HepG2 (cell line): ENCODE measurements at regions not wholly inside any gene's neighbourhood (a gene's known extent, or its start where the extent isn't known, plus 50 kb on each side); places are given as distances from the start of the nearest gene placed in this dataset.

ENCODE experiments used
- ATAC-seq: fragments of 200-7000 bp; cut with Tn5 transposase; 3 replicates; pipeline ENCODE4 v1.9.1; 2020; ENCODE audit warnings: mild to moderate bottlenecking, moderate library complexity
- BruUV-seq: library from RNA; stranded (reverse); fragments of 400-500 nt; replicated peaks from 2 replicates; lab custom pipeline; 2021; lab: Mats Ljungman, UMichigan
- CTCF ChIA-PET: fragments of 300-600 bp; formaldehyde crosslinking; extraction: SDS; loops from one replicate; lab custom pipeline; 2021; ENCODE audit warnings: low total read pairs, inconsistent platforms, low intra/inter-chr PET ratio; lab: Yijun Ruan, JAX
- POLR2A ChIA-PET: fragments of 350-600 bp; sonication (Branson Sonifier 250); formaldehyde crosslinking; loops from one replicate; lab custom pipeline; 2020; ENCODE audit warnings: antibody characterized with exemption, inconsistent platforms; lab: Yijun Ruan, JAX
- DNase-seq: peaks from one replicate; pipeline ENCODE4 v3.0.0-alpha.2; 2015; ENCODE audit warnings: low spot score
- FAIRE-seq: peaks from 3 replicates; lab custom pipeline; 2011; peaks lifted over from hg19 to GRCh38; lab: Jason Lieb, UNC
- H2AFZ ChIP-seq: one replicate; pipeline ENCODE4 v1.6.1; 2011; ENCODE audit warnings: low read length, inconsistent platforms
- H3K27ac ChIP-seq: fragments of 300-600 bp; 3 replicates; pipeline ENCODE4 v1.8.0; 2011; ENCODE audit warnings: mixed run types, mild to moderate bottlenecking, mixed read lengths, low read length, inconsistent platforms; ENCODE audit not compliant: insufficient read depth; ENCODE audit errors: extremely low read length
- H3K27me3 ChIP-seq, 2 experiments: fragments of 200-600 bp in 1 of 2; 2 replicates in 1 of 2; 3 replicates in 1 of 2; pipeline versions ENCODE4 v1.6.0 to v1.8.0; 2011; ENCODE audit warnings: low read length in 2 of 2, mild to moderate bottlenecking in 2 of 2, moderate library complexity in 2 of 2, inconsistent platforms in 1 of 2; ENCODE audit not compliant: insufficient read depth in 2 of 2, control insufficient read depth in 1 of 2
- H3K36me3 ChIP-seq, 2 experiments: fragments of 200-600 bp in 1 of 2; replicated peaks in 1 of 2; 2 replicates in 1 of 2; 3 replicates in 1 of 2; pipeline versions ENCODE4 v1.5.1 to v1.8.0; 2011; ENCODE audit warnings: low read length in 2 of 2, inconsistent platforms in 1 of 2; ENCODE audit not compliant: insufficient read depth in 2 of 2, control insufficient read depth in 1 of 2
- H3K4me1 ChIP-seq: 2 replicates; pipeline ENCODE4 v1.5.1; 2012; ENCODE audit warnings: low read length, inconsistent platforms; ENCODE audit not compliant: insufficient read depth
- H3K4me2 ChIP-seq: 2 replicates; pipeline ENCODE4 v1.6.0; 2011; ENCODE audit warnings: low read depth, low read length, inconsistent platforms
- H3K4me3 ChIP-seq, 3 experiments: fragments of 200-600 bp in 1 of 3; sonication (generic), shearing (Covaris generic) in 1 of 3; replicated peaks in 1 of 3; 2 replicates each; pipeline ENCODE4 v1.5.1; 2011 to 2016; ENCODE audit warnings: low read length in 3 of 3, inconsistent platforms in 2 of 3, low read depth in 2 of 3, mild to moderate bottlenecking in 2 of 3, control low read depth in 1 of 3, mixed read lengths in 1 of 3; ENCODE audit not compliant: insufficient read depth in 1 of 3
- H3K79me2 ChIP-seq: one replicate; pipeline ENCODE4 v1.6.1; 2011; ENCODE audit warnings: low read length, inconsistent platforms; ENCODE audit not compliant: insufficient read depth
- H3K9ac ChIP-seq: 2 replicates; pipeline ENCODE4 v1.6.0; 2011; ENCODE audit warnings: mild to moderate bottlenecking, low read depth, low read length, inconsistent platforms; ENCODE audit not compliant: insufficient read depth
- H3K9me3 ChIP-seq: 2 replicates; pipeline ENCODE4 v1.5.1; 2012; ENCODE audit warnings: mild to moderate bottlenecking, low read length
- H4K20me1 ChIP-seq: 2 replicates; pipeline ENCODE4 v1.6.0; 2011; ENCODE audit warnings: inconsistent platforms, mild to moderate bottlenecking, low read length, moderate library complexity; ENCODE audit not compliant: insufficient read depth
- ATF4 ChIP-seq, 2 experiments: fragments of 450-650 bp in 1 of 2; sonication (generic) in 1 of 2; formaldehyde crosslinking; IDR thresholded peaks; 2 replicates each; pipeline versions ENCODE4 v1.5.0 to v1.8.0; 2020 to 2022; ENCODE audit warnings: mild to moderate bottlenecking in 1 of 2, missing genetic modification reagents in 1 of 2
- FOXA3 ChIP-seq: IDR thresholded peaks from 2 replicates; pipeline ENCODE4 v1.6.1; 2016; ENCODE audit warnings: missing genetic modification reagents, missing compliant biosample characterization
- RBFOX2 ChIP-seq: fragments of 200-400 bp; formaldehyde crosslinking; IDR thresholded peaks from 2 replicates; pipeline ENCODE4 v1.6.1; 2017; ENCODE audit warnings: low read depth, mild to moderate bottlenecking, low read length
- RBM22 ChIP-seq: fragments of 200-400 bp; formaldehyde crosslinking; optimal IDR thresholded peaks from 2 replicates; pipeline ENCODE3; 2017; ENCODE audit warnings: mild to moderate bottlenecking, low read length, moderate library complexity
- RERE ChIP-seq: IDR thresholded peaks from 2 replicates; pipeline ENCODE4 v1.6.1; 2016; ENCODE audit warnings: low read depth, missing genetic modification reagents, missing compliant biosample characterization
- SP1 ChIP-seq, 2 experiments: fragments of 450-650 bp in 1 of 2; sonication (generic) in 1 of 2; formaldehyde crosslinking in 1 of 2; IDR thresholded peaks; 2 replicates each; pipeline versions ENCODE4 v1.4.0 to v1.6.1; 2016 to 2020; ENCODE audit warnings: missing genetic modification reagents in 1 of 2
- SP2 ChIP-seq: sonication (generic); formaldehyde crosslinking; IDR thresholded peaks from 2 replicates; pipeline ENCODE4 v1.5.1; 2020; ENCODE audit warnings: mild to moderate bottlenecking, missing genetic modification reagents
- ZBTB10 ChIP-seq: sonication (generic); formaldehyde crosslinking; IDR thresholded peaks from 2 replicates; pipeline ENCODE4 v1.4.0; 2020; ENCODE audit warnings: missing genetic modification reagents, borderline replicate concordance
- ZBTB38 ChIP-seq: sonication (generic); formaldehyde crosslinking; IDR thresholded peaks from 2 replicates; pipeline ENCODE4 v1.5.1; 2020; ENCODE audit warnings: mild to moderate bottlenecking, missing genetic modification reagents
- ZC3H4 ChIP-seq: sonication (generic); formaldehyde crosslinking; IDR thresholded peaks from 2 replicates; pipeline ENCODE4 v1.4.0; 2020; ENCODE audit warnings: missing genetic modification reagents, borderline replicate concordance
- ZKSCAN8 ChIP-seq: IDR thresholded peaks from 2 replicates; pipeline ENCODE4 v1.6.1; 2016; ENCODE audit warnings: borderline replicate concordance, missing genetic modification reagents, missing compliant biosample characterization
- ZNF768 ChIP-seq: sonication (generic); formaldehyde crosslinking; IDR thresholded peaks from 2 replicates; pipeline ENCODE4 v1.4.0; 2020; ENCODE audit warnings: missing genetic modification reagents
- WGBS: methylation state at CpG from one replicate; pipeline ENCODE4 v1.1.6; 2017; ENCODE audit warnings: low lambda C conversion rate; 5-methylcytosine and 5-hydroxymethylcytosine counted together
- in situ Hi-C: cut with HindIII; loops from 2 replicates; pipeline ENCODE4 v1.10.0; 2017; ENCODE audit warnings: low pct_unique_long_range_greater_than_20kb; ENCODE audit not compliant: extremely low pct_ligation_motif_present
- intact Hi-C: fragments of 100-400 bp; cut with micrococcal nuclease; formaldehyde crosslinking; loops from one replicate; pipeline ENCODE4 v1.10.0; 2022; ENCODE audit not compliant: unreplicated experiment

GRCh38 chr7:130925136-130925794 lies 191.3 kb upstream of the KLF14 start (continued):
- TF ChIP-seq ZKSCAN8 (CRISPR knock-in tag) = no peak
- TF ChIP-seq SP1 (IDR thresholded peaks at IDR 0.05) = no peak
- no peak for TF ChIP-seq SP1 (CRISPR knock-in tag; IDR thresholded peaks at IDR 0.05)
- TF ChIP-seq ZNF768 (CRISPR knock-in tag) = no peak
- TF ChIP-seq RERE (CRISPR knock-in tag) = no peak

GRCh38 chr7:130926001-130926691 lies 192.1 kb upstream of the KLF14 start:
- FAIRE-seq = no peak
- H4K20me1 ChIP-seq = peaks cover 4% of the 10 kb centered on the region; the same call in 1 of the 2 replicates
- H3K4me2 ChIP-seq = peak overlapping the region; percentile 34; the same call in 1 of the 2 replicates
- no TSS peak for BruUV-seq
- H3K27me3 ChIP-seq = no peaks in the 10 kb centered on the region
- CTCF ChIA-PET = no interaction called here
- in situ Hi-C loops (no loop called here), intact Hi-C loops (no loop called here)
- H3K9ac ChIP-seq = peak overlapping the region; percentile 28
- H3K27ac ChIP-seq = peak overlapping the region; percentile 78
- no peaks in the 10 kb centered on the region for H3K9me3 ChIP-seq
- H3K4me1 ChIP-seq = peaks cover 75% of the 10 kb centered on the region
- DNase-seq = peak; percentile 63
- no peak overlapping the region for H2AFZ ChIP-seq
- 79% methylated on average over 13 of the region's 16 CpGs for WGBS
- ATAC-seq = peak; percentile 53
- H3K4me3 ChIP-seq = no peak overlapping the region
- peaks cover 87% of the 10 kb centered on the region for H3K79me2 ChIP-seq
- POLR2A ChIA-PET = interaction anchor here (1.0 to 2.4 kb wide), 6 partner anchors 9 to 29 kb away, joined by 3 to 13 read pairs (median 4); no protein-coding TSS in a partner anchor
- H3K36me3 ChIP-seq = peaks cover 6 to 25% of the 10 kb centered on the region in 2 experiments
- TF ChIP-seq FOXA3 (CRISPR knock-in tag) (peak; percentile 35; the same call in 1 of the 2 replicates), ATF4 (CRISPR knock-in tag; IDR thresholded peaks at IDR 0.05) (no peak), ZBTB38 (CRISPR knock-in tag) (peak; percentile 94; the same call in 1 of the 2 replicates), ZBTB10 (CRISPR knock-in tag) (no peak), SP2 (CRISPR knock-in tag) (no peak), RBFOX2 (0 out of 2 replicates have a peak, but pooled peaks have one; percentile 27), ZC3H4 (peak; percentile 46; the same call in 1 of the 2 replicates), RBM22 (peak; percentile 96)
